ENCODE measurements at regions not wholly inside any gene's neighbourhood (a gene's known extent, or its start where the extent isn't known, plus 50 kb on each side); places are given as distances from the start of the nearest gene placed in this dataset.

DNA sequence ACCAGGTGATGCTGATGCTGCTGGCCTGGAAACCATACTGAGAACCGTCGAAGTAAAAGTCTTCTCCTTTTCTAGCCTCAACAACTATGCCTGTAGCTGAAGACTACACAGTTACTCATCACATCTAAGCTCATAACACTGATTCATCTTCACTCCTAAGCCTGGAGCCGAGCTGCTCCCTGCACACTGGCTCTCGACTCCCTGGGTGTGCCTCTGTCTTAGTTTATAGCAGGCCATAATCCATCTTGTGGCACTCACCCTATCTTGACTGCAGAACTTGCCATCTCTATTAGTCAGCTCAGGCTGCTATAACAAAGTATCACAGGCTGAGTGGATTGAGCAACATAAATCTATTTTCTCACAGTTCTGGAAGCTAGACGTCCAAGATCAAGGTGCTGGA, 191.0 kb downstream of the UNC5CL start:
- TF ChIP-seq, protein P1, sequence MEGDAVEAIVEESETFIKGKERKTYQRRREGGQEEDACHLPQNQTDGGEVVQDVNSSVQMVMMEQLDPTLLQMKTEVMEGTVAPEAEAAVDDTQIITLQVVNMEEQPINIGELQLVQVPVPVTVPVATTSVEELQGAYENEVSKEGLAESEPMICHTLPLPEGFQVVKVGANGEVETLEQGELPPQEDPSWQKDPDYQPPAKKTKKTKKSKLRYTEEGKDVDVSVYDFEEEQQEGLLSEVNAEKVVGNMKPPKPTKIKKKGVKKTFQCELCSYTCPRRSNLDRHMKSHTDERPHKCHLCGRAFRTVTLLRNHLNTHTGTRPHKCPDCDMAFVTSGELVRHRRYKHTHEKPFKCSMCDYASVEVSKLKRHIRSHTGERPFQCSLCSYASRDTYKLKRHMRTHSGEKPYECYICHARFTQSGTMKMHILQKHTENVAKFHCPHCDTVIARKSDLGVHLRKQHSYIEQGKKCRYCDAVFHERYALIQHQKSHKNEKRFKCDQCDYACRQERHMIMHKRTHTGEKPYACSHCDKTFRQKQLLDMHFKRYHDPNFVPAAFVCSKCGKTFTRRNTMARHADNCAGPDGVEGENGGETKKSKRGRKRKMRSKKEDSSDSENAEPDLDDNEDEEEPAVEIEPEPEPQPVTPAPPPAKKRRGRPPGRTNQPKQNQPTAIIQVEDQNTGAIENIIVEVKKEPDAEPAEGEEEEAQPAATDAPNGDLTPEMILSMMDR (conservative IDR thresholded peaks at IDR 0.05; ENCODE audit: control insufficient read depth, insufficient read depth, low read depth, low read length): no peak
- DNase-seq (ENCODE audit: low read depth): peak; percentile 31
- no peak overlapping the region for H3K4me3 ChIP-seq (ENCODE audit: control insufficient read depth, low read depth, low read length)

DNA sequence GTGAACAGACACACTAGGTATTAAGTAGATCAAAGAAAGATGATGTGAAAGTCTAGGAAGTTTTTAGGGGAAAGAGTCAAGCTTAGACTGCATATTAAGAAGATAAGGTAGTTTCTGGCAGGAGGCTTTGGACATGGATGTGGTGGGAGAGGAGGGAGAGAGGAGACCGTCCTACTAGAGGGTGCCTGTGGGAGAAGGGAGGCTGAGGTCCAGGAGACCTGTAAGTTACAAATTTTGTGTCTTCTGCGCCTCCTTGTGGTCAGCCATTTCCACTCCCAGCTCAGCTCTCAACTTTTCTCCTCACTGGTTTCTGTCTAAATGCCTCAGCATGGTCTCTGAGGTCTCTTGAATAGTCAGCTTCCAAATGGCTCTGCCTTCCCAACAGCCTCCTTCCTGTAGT, 193.5 kb downstream of the UNC5CL start:
- TF ChIP-seq, protein P1 (conservative IDR thresholded peaks at IDR 0.05; ENCODE audit: control insufficient read depth, insufficient read depth, low read depth, low read length): peak; percentile 71
- no peak overlapping the region for H3K4me3 ChIP-seq (ENCODE audit: control insufficient read depth, low read depth, low read length)
- peak; percentile 44 for DNase-seq (ENCODE audit: low read depth)

DNA sequence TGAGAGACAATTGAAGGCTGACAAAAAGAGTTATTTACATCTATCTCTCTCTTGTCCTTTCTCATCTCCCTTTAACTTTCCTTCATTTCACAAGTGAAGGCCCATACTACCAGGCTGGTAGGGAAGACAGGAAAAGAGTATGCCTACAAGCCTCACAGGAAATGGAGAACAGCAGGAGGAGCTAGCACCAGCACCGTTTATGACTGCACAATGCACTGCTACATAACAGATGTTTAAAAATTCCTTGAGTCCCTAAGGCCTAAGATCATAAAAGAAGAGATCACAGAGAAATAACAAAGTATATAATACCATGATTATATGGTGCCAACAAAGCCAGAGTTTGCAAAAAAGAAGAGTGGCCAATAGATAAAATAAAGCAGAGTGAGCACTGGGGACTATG, 194.8 kb downstream of the UNC5CL start:
- H3K4me3 ChIP-seq (ENCODE audit: control insufficient read depth, low read depth, low read length): no peak overlapping the region
- TF ChIP-seq, protein P1 (conservative IDR thresholded peaks at IDR 0.05; ENCODE audit: control insufficient read depth, insufficient read depth, low read depth, low read length): no peak
- DNase-seq (ENCODE audit: low read depth): no peak

DNA sequence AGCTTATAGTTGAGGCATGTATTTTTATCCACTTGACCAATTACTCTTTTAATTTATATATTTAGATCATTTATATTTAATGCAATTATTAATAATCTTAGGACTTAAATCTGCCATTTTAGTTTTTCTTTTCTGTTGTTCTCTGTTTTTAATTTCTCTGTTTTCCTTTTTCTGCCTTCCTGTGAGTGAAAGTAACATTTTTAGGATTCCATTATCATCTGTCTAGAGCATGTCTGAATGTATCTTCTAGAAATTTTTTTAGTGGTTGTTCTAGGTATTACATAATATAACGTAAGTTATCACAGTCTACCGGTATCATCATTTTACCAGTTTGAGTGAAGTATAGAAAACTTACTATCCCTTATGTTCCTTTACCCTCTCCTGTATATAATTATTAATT, 197.3 kb downstream of the UNC5CL start:
- TF ChIP-seq, protein P1 (conservative IDR thresholded peaks at IDR 0.05; ENCODE audit: control insufficient read depth, insufficient read depth, low read depth, low read length): no peak
- no peak for DNase-seq (ENCODE audit: low read depth)
- H3K4me3 ChIP-seq (ENCODE audit: control insufficient read depth, low read depth, low read length): no peak overlapping the region

DNA sequence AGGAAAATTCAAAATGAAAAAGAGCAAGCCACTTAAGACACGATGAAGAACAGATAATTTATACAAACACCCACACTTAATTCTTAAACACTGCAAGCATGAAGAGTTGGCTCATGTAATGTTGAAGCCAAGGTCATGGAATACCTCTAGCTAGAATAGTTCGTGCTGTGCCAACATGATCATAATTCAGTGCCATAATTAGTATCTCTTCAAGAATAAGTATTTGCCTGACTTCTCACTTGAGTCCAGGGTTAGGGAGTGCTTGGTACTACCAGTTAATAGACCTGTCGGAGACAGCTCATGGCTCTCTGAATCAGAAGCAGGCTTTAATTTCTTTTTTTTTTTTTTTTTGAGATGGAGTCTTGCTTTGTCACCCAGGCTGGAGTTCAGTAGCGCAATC, 206.3 kb downstream of the UNC5CL start:
- TF ChIP-seq, protein P1 (conservative IDR thresholded peaks at IDR 0.05; ENCODE audit: control insufficient read depth, insufficient read depth, low read depth, low read length): no peak
- no peak overlapping the region for H3K4me3 ChIP-seq (ENCODE audit: control insufficient read depth, low read depth, low read length)
- no peak for DNase-seq (ENCODE audit: low read depth)

DNA sequence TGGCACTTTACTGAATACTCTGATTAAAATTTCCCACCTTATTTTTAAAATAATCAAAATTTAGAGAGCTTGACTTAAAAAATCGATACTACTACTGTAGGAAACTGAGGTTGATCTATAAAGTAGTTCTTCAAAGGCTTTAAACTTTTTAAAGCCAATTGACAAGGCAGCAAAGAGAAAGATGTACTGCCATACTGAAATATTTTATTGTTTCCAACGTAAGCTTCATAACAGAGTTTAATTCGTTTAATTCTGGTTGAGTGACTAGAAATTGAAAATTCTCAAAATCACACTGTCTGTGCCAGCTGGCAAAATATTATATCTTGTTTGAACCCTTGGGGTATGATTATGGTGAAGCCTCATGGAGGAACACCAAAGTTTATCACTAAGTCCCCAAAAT, 207.6 kb downstream of the UNC5CL start:
- no peak for DNase-seq (ENCODE audit: low read depth)
- H3K4me3 ChIP-seq (ENCODE audit: control insufficient read depth, low read depth, low read length): no peak overlapping the region
- TF ChIP-seq, protein P1 (conservative IDR thresholded peaks at IDR 0.05; ENCODE audit: control insufficient read depth, insufficient read depth, low read depth, low read length): no peak

DNA sequence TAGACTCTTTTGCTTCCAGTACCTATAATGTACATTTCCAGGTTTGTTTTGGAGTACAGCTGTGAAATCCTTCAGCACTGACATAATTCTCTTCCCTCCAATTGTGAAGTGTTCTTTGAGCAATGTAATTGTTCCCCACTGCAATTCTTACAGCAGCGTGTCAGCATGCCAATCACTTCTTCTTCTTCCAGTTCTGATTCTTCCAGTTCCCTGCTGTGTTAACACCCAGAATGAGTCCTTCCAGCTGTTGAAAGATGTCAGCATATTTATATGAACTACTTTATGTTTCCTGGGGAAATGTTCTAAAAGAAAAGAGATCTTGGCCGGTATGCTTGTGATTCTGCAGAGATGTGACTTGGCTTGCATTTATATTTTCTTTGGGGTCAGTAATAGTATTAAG, 213.9 kb downstream of the UNC5CL start:
- TF ChIP-seq, protein P1 (conservative IDR thresholded peaks at IDR 0.05; ENCODE audit: control insufficient read depth, insufficient read depth, low read depth, low read length): no peak
- DNase-seq (ENCODE audit: low read depth): no peak

More for the DNA sequence above, 213.9 kb downstream of the UNC5CL start:
- no peak overlapping the region for H3K4me3 ChIP-seq (ENCODE audit: control insufficient read depth, low read depth, low read length)

Data from fibroblast of mammary gland (primary cell).